ENCODE measurements at regions not wholly inside any gene's neighbourhood (a gene's known extent, or its start where the extent isn't known, plus 50 kb on each side); places are given as distances from the start of the nearest gene placed in this dataset.

- TF ChIP-seq, protein P1, sequence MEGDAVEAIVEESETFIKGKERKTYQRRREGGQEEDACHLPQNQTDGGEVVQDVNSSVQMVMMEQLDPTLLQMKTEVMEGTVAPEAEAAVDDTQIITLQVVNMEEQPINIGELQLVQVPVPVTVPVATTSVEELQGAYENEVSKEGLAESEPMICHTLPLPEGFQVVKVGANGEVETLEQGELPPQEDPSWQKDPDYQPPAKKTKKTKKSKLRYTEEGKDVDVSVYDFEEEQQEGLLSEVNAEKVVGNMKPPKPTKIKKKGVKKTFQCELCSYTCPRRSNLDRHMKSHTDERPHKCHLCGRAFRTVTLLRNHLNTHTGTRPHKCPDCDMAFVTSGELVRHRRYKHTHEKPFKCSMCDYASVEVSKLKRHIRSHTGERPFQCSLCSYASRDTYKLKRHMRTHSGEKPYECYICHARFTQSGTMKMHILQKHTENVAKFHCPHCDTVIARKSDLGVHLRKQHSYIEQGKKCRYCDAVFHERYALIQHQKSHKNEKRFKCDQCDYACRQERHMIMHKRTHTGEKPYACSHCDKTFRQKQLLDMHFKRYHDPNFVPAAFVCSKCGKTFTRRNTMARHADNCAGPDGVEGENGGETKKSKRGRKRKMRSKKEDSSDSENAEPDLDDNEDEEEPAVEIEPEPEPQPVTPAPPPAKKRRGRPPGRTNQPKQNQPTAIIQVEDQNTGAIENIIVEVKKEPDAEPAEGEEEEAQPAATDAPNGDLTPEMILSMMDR (conservative IDR thresholded peaks at IDR 0.05; ENCODE audit: low read depth, low read length) = no peak
- TF ChIP-seq MAZ (IDR thresholded peaks at IDR 0.05; ENCODE audit: borderline replicate concordance, low read depth, low read length) (no peak), MXI1 (IDR thresholded peaks at IDR 0.05; ENCODE audit: borderline replicate concordance, low read depth, low read length) (no peak), CHD1 (IDR thresholded peaks at IDR 0.05; ENCODE audit: low read depth, low read length) (no peak), MAFK (IDR thresholded peaks at IDR 0.05; ENCODE audit: low read depth, low read length) (no peak), SMC3 (IDR thresholded peaks at IDR 0.05; ENCODE audit: low read depth, low read length) (no peak), CEBPB (IDR thresholded peaks at IDR 0.05; ENCODE audit: low read depth, low read length) (no peak), RAD21 (IDR thresholded peaks at IDR 0.05; ENCODE audit: low read length) (no peak), RCOR1 (IDR thresholded peaks at IDR 0.05; ENCODE audit: insufficient replicate concordance, low read length) (no peak), NFE2L2 (IDR thresholded peaks at IDR 0.05; ENCODE audit: low read depth, low read length) (no peak)
- TF ChIP-seq, protein P2, sequence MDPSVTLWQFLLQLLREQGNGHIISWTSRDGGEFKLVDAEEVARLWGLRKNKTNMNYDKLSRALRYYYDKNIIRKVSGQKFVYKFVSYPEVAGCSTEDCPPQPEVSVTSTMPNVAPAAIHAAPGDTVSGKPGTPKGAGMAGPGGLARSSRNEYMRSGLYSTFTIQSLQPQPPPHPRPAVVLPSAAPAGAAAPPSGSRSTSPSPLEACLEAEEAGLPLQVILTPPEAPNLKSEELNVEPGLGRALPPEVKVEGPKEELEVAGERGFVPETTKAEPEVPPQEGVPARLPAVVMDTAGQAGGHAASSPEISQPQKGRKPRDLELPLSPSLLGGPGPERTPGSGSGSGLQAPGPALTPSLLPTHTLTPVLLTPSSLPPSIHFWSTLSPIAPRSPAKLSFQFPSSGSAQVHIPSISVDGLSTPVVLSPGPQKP (IDR thresholded peaks at IDR 0.05; ENCODE audit: borderline replicate concordance, low read depth, low read length) = no peak
- H3K14ac ChIP-seq (replicated peaks; ENCODE audit: low read depth, low read length) = no peak overlapping the region
- H2AK9ac ChIP-seq (replicated peaks; ENCODE audit: low read depth, low read length, poor library complexity) = no peak overlapping the region
- H2BK120ac ChIP-seq (ENCODE audit: low read depth, low read length) = no peak overlapping the region
- no peak overlapping the region for H3K9ac ChIP-seq (ENCODE audit: low read depth, low read length)
- no peak overlapping the region for H3K18ac ChIP-seq (ENCODE audit: low read depth, low read length)
- H3K9me3 ChIP-seq (ENCODE audit: control insufficient read depth, insufficient read depth, low read length) = no peaks in the 10 kb centered on the region; the same call in 1 of the 2 replicates
- no peaks in the 10 kb centered on the region for H3K36me3 ChIP-seq (ENCODE audit: control insufficient read depth, insufficient read depth, low read length)
- no peak for DNase-seq
- peaks cover 8% of the 10 kb centered on the region for H3K27me3 ChIP-seq (ENCODE audit: control insufficient read depth, insufficient read depth, low read length)
- dilution Hi-C loops (cut with HindIII; ENCODE audit: low sequenced_read_pairs, unreplicated experiment) = no loop called here
- H3K56ac ChIP-seq (ENCODE audit: extremely low read depth, insufficient read depth, low read length) = no peak overlapping the region
- no peak overlapping the region for H3K4ac ChIP-seq (ENCODE audit: low read depth, low read length)
- WGBS, 2 experiments (ENCODE audit: extremely low coverage in 2 of 2, insufficient read length in 1 of 2) = no CpG with 5 or more reads among the region's 2 CpGs
- no peak overlapping the region for H2AK5ac ChIP-seq (ENCODE audit: low read depth, low read length)
- POLR2A ChIA-PET (ENCODE audit: unreplicated experiment) = no interaction called here
- H2AFZ ChIP-seq (replicated peaks; ENCODE audit: low read length, poor library complexity) = no peak overlapping the region
- in situ Hi-C loops (cut with MboI; ENCODE audit: low sequenced_read_pairs) = no loop called here
- H4K5ac ChIP-seq (ENCODE audit: low read depth, low read length) = no peak overlapping the region
- H3K27ac ChIP-seq (ENCODE audit: insufficient read depth, low read length) = no peak overlapping the region
- no peak overlapping the region for H2BK5ac ChIP-seq (ENCODE audit: low read depth, low read length, poor library complexity, severe bottlenecking)
- no peaks in the 10 kb centered on the region for H3K9me1 ChIP-seq (ENCODE audit: insufficient read depth, low read length)
- H3K4me2 ChIP-seq (ENCODE audit: low read depth, low read length) = no peak overlapping the region
- no peak overlapping the region for H4K8ac ChIP-seq (ENCODE audit: low read depth in 2 of 2, low read length in 2 of 2)
- H2BK20ac ChIP-seq (ENCODE audit: low read depth, low read length) = no peak overlapping the region
- H3K23ac ChIP-seq (ENCODE audit: low read depth, low read length) = no peak overlapping the region
- CTCF ChIA-PET = no interaction called here
- H3K4me3 ChIP-seq (ENCODE audit: insufficient read depth, low read depth, low read length) = no peak overlapping the region
- no peak overlapping the region for H4K91ac ChIP-seq (ENCODE audit: insufficient read depth, low read depth, low read length)
- H3K4me1 ChIP-seq (ENCODE audit: control insufficient read depth, insufficient read depth, low read length) = no peaks in the 10 kb centered on the region
- BruUV-seq (replicated peaks) = no TSS peak
- H3K79me1 ChIP-seq (ENCODE audit: low read depth in 1 of 2, low read length in 2 of 2) = no peaks in the 10 kb centered on the region
- no peaks in the 10 kb centered on the region for H4K20me1 ChIP-seq (ENCODE audit: insufficient read depth, low read length)
- ATAC-seq (ENCODE audit: low read depth) = no peak
- intact Hi-C loops (cut with micrococcal nuclease) = no loop called here
- H2BK15ac ChIP-seq (ENCODE audit: low read depth, low read length) = no peak overlapping the region
Measured at GRCh38 chr1:167169642-167170041, 51.0 kb upstream of the POU2F1 start.
